ENCODE measurements at regions not wholly inside any gene's neighbourhood (a gene's known extent, or its start where the extent isn't known, plus 50 kb on each side); places are given as distances from the start of the nearest gene placed in this dataset.

DNA sequence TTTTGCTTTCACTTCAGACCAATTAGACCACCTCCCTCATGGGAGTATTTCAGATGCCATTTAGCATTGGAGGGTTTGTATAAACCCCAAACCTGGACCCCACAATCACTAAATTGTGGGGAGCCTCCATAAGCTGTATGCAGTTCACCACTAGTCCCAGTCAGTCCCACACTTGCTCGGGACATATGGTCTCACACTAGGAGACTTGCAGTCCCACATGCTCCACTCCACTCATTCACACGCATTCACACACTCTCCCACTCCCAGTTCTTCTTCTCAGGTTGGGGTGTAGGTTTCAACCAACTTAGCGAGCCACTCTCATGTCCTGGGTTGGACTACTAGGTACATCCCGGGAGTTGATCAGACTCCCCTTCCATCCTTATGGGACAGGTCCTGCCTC is 84.5 kb upstream of the GPR6 start:
- TF ChIP-seq, protein P1, sequence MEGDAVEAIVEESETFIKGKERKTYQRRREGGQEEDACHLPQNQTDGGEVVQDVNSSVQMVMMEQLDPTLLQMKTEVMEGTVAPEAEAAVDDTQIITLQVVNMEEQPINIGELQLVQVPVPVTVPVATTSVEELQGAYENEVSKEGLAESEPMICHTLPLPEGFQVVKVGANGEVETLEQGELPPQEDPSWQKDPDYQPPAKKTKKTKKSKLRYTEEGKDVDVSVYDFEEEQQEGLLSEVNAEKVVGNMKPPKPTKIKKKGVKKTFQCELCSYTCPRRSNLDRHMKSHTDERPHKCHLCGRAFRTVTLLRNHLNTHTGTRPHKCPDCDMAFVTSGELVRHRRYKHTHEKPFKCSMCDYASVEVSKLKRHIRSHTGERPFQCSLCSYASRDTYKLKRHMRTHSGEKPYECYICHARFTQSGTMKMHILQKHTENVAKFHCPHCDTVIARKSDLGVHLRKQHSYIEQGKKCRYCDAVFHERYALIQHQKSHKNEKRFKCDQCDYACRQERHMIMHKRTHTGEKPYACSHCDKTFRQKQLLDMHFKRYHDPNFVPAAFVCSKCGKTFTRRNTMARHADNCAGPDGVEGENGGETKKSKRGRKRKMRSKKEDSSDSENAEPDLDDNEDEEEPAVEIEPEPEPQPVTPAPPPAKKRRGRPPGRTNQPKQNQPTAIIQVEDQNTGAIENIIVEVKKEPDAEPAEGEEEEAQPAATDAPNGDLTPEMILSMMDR (optimal IDR thresholded peaks at IDR 0.05 in 1 of 3, IDR thresholded peaks at IDR 0.05 in 1 of 3, conservative IDR thresholded peaks at IDR 0.05 in 1 of 3; ENCODE audit: extremely low read depth in 1 of 3, insufficient read depth in 2 of 3, low read length in 3 of 3) = no peak
- no peak for TF ChIP-seq EZH2 (IDR thresholded peaks at IDR 0.05; ENCODE audit: low read length)

Data from keratinocyte (primary cell).